ENCODE measurements at regions not wholly inside any gene's neighbourhood (a gene's known extent, or its start where the extent isn't known, plus 50 kb on each side); places are given as distances from the start of the nearest gene placed in this dataset.

DNA sequence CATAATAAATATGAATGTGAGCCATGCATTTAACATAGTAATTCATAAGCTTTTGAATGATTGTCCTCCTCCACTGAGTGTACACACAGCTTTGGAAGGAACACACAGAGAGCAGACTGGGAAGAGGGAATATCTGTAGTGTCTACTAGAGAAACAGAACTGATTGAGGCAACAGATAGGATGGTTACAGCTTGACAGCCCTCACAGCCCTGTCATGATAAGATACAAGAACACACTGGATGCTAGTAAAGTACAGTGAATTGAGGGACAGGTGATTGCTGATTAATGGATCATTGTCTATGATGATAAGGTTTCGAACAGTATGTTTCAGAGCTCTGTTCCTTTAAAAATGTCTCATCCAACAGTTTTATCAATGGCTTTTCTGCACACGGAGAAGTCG is 383.4 kb upstream of the GBE1 start:
- TF ChIP-seq POLR2AphosphoS5 (IDR thresholded peaks at IDR 0.05): no peak
- TF ChIP-seq EP300 (IDR thresholded peaks at IDR 0.05): no peak
- no peak for TF ChIP-seq POLR2A (IDR thresholded peaks at IDR 0.05)
- TF ChIP-seq, protein P1, sequence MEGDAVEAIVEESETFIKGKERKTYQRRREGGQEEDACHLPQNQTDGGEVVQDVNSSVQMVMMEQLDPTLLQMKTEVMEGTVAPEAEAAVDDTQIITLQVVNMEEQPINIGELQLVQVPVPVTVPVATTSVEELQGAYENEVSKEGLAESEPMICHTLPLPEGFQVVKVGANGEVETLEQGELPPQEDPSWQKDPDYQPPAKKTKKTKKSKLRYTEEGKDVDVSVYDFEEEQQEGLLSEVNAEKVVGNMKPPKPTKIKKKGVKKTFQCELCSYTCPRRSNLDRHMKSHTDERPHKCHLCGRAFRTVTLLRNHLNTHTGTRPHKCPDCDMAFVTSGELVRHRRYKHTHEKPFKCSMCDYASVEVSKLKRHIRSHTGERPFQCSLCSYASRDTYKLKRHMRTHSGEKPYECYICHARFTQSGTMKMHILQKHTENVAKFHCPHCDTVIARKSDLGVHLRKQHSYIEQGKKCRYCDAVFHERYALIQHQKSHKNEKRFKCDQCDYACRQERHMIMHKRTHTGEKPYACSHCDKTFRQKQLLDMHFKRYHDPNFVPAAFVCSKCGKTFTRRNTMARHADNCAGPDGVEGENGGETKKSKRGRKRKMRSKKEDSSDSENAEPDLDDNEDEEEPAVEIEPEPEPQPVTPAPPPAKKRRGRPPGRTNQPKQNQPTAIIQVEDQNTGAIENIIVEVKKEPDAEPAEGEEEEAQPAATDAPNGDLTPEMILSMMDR (IDR thresholded peaks at IDR 0.05): no peak
- WGBS, 2 donors (ENCODE audit: low coverage in 1 of 2): 70 to 84% methylated on average over 3 of the region's 3 CpGs
- no peaks in the 10 kb centered on the region for H3K36me3 ChIP-seq
- H3K27me3 ChIP-seq: no peaks in the 10 kb centered on the region
- no peak overlapping the region for H3K27ac ChIP-seq
- no peaks in the 10 kb centered on the region for H3K9me3 ChIP-seq
- H3K4me1 ChIP-seq: no peaks in the 10 kb centered on the region
- ATAC-seq: no peak
- H3K4me3 ChIP-seq: no peak overlapping the region

GRCh38 chr3:82143661-82144412 is 382.4 kb upstream of the GBE1 start:
- TF ChIP-seq POLR2A (IDR thresholded peaks at IDR 0.05) (no peak), EP300 (IDR thresholded peaks at IDR 0.05) (no peak), POLR2AphosphoS5 (IDR thresholded peaks at IDR 0.05) (no peak)
- TF ChIP-seq, protein P1 (IDR thresholded peaks at IDR 0.05): no peak

GRCh38 chr3:82141592-82141991 is 380.1 kb upstream of the GBE1 start:
- no peak for ATAC-seq
- no peaks in the 10 kb centered on the region for H3K27me3 ChIP-seq
- H3K27ac ChIP-seq: no peak overlapping the region
- H3K4me1 ChIP-seq: no peaks in the 10 kb centered on the region
- H3K4me3 ChIP-seq: no peak overlapping the region
- no peak for TF ChIP-seq EP300 (IDR thresholded peaks at IDR 0.05)
- TF ChIP-seq POLR2AphosphoS5 (IDR thresholded peaks at IDR 0.05): no peak
- TF ChIP-seq, protein P1 (IDR thresholded peaks at IDR 0.05): no peak
- TF ChIP-seq POLR2A (IDR thresholded peaks at IDR 0.05): no peak
- H3K36me3 ChIP-seq: no peaks in the 10 kb centered on the region
- H3K9me3 ChIP-seq: peaks cover 0 to 8% (median 0%) of the 10 kb centered on the region in 3 donors
- WGBS, 2 donors (ENCODE audit: low coverage in 1 of 2): 100% methylated on average over 1 of the region's 1 CpG

More at GRCh38 chr3:82143661-82144412, 382.4 kb upstream of the GBE1 start:
- no peak for ATAC-seq
- peaks cover 0 to 7% (median 0%) of the 10 kb centered on the region in 3 donors for H3K9me3 ChIP-seq
- no peak overlapping the region for H3K27ac ChIP-seq
- H3K4me1 ChIP-seq: no peaks in the 10 kb centered on the region
- WGBS, 2 donors (ENCODE audit: low coverage in 1 of 2): 89 to 97% methylated on average over 3 of the region's 3 CpGs
- H3K4me3 ChIP-seq: no peak overlapping the region
- no peaks in the 10 kb centered on the region for H3K27me3 ChIP-seq
- no peaks in the 10 kb centered on the region for H3K36me3 ChIP-seq

DNA sequence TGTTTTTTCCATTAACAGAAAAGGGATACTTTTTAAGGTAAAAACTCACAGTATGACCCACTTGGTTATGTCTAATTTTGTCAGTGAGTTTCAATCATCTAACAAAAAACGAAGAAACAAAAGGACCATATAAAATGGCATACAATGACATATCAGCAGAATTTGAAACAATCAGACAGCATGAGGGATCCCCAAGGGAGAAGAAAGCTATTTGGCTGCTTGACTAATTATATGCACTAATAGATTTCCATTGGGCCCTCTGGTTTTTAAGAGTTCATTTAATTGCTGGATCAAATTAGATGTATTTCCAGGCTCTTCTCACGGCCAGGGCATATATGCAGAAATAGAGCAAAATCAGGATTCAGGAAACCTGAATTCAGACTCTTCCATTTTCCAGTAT is 376.4 kb upstream of the GBE1 start:
- peaks cover 0 to 8% (median 0%) of the 10 kb centered on the region in 3 donors for H3K9me3 ChIP-seq
- no peak for ATAC-seq
- 61 to 70% methylated on average over 2 of the region's 2 CpGs for WGBS, 2 donors (ENCODE audit: low coverage in 1 of 2)
- H3K4me3 ChIP-seq: no peak overlapping the region
- no peak overlapping the region for H3K27ac ChIP-seq
- TF ChIP-seq, protein P1 (IDR thresholded peaks at IDR 0.05): no peak
- TF ChIP-seq POLR2A (IDR thresholded peaks at IDR 0.05) (no peak), POLR2AphosphoS5 (IDR thresholded peaks at IDR 0.05) (no peak), EP300 (IDR thresholded peaks at IDR 0.05) (no peak)
- H3K4me1 ChIP-seq: no peaks in the 10 kb centered on the region
- H3K27me3 ChIP-seq: no peaks in the 10 kb centered on the region
- no peaks in the 10 kb centered on the region for H3K36me3 ChIP-seq

DNA sequence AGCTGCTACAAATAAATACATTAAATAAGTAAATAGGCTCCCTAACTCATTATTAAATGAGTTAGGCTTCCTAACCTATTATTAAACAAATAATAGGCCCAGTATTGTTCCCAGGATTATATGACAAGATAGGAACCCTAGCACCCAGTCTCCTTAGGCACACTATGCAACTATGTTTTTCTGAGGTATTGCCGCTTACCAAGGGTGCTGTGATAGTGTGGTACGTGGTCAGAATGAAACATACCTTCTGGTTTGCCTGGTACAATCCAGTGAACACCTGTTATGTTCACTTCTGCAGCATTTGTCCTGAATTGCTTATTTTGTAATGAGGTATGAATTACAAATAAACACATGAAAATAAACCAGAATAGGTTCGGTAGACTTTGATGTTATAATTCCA is 375.6 kb upstream of the GBE1 start:
- TF ChIP-seq, protein P1 (IDR thresholded peaks at IDR 0.05): no peak
- TF ChIP-seq POLR2AphosphoS5 (IDR thresholded peaks at IDR 0.05) (no peak), POLR2A (IDR thresholded peaks at IDR 0.05) (no peak), EP300 (IDR thresholded peaks at IDR 0.05) (no peak)
- 92 to 96% methylated on average over 3 of the region's 3 CpGs for WGBS, 2 donors (ENCODE audit: low coverage in 1 of 2)

More for the DNA sequence above, 375.6 kb upstream of the GBE1 start:
- H3K4me3 ChIP-seq: no peak overlapping the region
- H3K9me3 ChIP-seq: peaks cover 0 to 8% (median 0%) of the 10 kb centered on the region in 3 donors
- no peaks in the 10 kb centered on the region for H3K4me1 ChIP-seq
- H3K36me3 ChIP-seq: no peaks in the 10 kb centered on the region
- H3K27me3 ChIP-seq: no peaks in the 10 kb centered on the region
- no peak overlapping the region for H3K27ac ChIP-seq
- ATAC-seq: no peak
